HG03039 (cell line): ENCODE measurements at regions not wholly inside any gene's neighbourhood (a gene's known extent, or its start where the extent isn't known, plus 50 kb on each side); places are given as distances from the start of the nearest gene placed in this dataset.

Source experiments
- ATAC-seq: cut with Tn5 transposase; IDR thresholded peaks from one replicate; pipeline ENCODE4 v1.9.1; 2021; ENCODE audit warnings: mild to moderate bottlenecking, moderate library complexity; ENCODE audit not compliant: unreplicated experiment

- ATAC-seq: no peak
Observed at GRCh38 chr3:189455009-189455408, 176.2 kb upstream of the TP63 start.

GRCh38 chr3:189455641-189456417 is 175.4 kb upstream of the TP63 start:
- no peak for ATAC-seq

GRCh38 chr3:189457201-189457607 is 174.0 kb upstream of the TP63 start:
- ATAC-seq: no peak

GRCh38 chr3:189457631-189458412 is 173.4 kb upstream of the TP63 start:
- ATAC-seq: no peak

GRCh38 chr3:189458528-189458927 is 172.7 kb upstream of the TP63 start:
- no peak for ATAC-seq

- no peak for ATAC-seq
Observed at GRCh38 chr3:189459231-189459630, 172.0 kb upstream of the TP63 start.

- no peak for ATAC-seq
Observed at GRCh38 chr3:189460511-189460910, 170.7 kb upstream of the TP63 start.

GRCh38 chr3:189464799-189465198 is 166.4 kb upstream of the TP63 start:
- ATAC-seq: no peak

- ATAC-seq: no peak
Observed at GRCh38 chr3:189466004-189466403, 165.2 kb upstream of the TP63 start.

GRCh38 chr3:189467451-189467850 is 163.7 kb upstream of the TP63 start:
- ATAC-seq: no peak

GRCh38 chr3:189474944-189475343 is 156.2 kb upstream of the TP63 start:
- ATAC-seq: no peak

GRCh38 chr3:189477614-189478013 is 153.6 kb upstream of the TP63 start:
- no peak for ATAC-seq

GRCh38 chr3:189486556-189486955 is 144.6 kb upstream of the TP63 start:
- ATAC-seq: no peak

- ATAC-seq: no peak
Observed at GRCh38 chr3:189488241-189488767, 142.9 kb upstream of the TP63 start.

- ATAC-seq: no peak
Observed at GRCh38 chr3:189490337-189490736, 140.9 kb upstream of the TP63 start.

GRCh38 chr3:189490749-189491148 is 140.4 kb upstream of the TP63 start:
- no peak for ATAC-seq

- no peak for ATAC-seq
Observed at GRCh38 chr3:189491831-189492230, 139.4 kb upstream of the TP63 start.

- no peak for ATAC-seq
Observed at GRCh38 chr3:189493271-189493670, 137.9 kb upstream of the TP63 start.

- no peak for ATAC-seq
Observed at GRCh38 chr3:189494632-189495031, 136.6 kb upstream of the TP63 start.

- no peak for ATAC-seq
Observed at GRCh38 chr3:189496375-189497138, 134.6 kb upstream of the TP63 start.

GRCh38 chr3:189498995-189499704 is 132.0 kb upstream of the TP63 start:
- ATAC-seq: no peak
